A673 (cell line): ENCODE measurements at regions not wholly inside any gene's neighbourhood (a gene's known extent, or its start where the extent isn't known, plus 50 kb on each side); places are given as distances from the start of the nearest gene placed in this dataset.

ENCODE experiments used
- EZH2 ChIP-seq: fragments of 200-600 bp; sonication (generic); IDR thresholded peaks from 2 replicates; pipeline ENCODE4 v1.6.1; 2017; ENCODE audit warnings: borderline replicate concordance, low read depth, mild to moderate bottlenecking, mixed read lengths, antibody characterized with exemption, low read length; ENCODE audit not compliant: poor library complexity, severe bottlenecking
- TF ChIP-seq, protein P1 (sequence below): fragments of 300-800, 200-600 bp; sonication (generic); conservative IDR thresholded peaks from 2 replicates; pipeline ENCODE4 v1.5.1; 2017; ENCODE audit warnings: low read depth, mild to moderate bottlenecking, antibody characterized with exemption, low read length, moderate library complexity, mixed read lengths

DNA sequence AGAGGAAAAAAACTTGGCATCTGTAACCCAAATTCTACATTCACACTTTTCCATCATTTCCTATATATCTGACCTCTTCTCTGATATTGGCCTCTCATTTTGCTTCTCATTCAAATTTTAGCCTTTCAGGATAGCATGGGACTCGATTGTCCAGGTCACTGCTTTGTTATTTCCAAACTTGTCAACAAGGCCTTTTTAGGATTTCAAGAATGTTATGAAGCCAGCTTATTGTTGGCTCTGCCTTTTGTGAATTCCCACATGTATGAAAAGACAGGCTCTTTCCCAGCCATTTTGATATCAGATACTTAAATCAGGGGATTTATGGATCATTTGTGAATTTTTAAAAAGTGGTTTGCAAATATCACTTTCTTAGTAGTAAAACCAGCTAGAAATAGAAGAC, 663.5 kb downstream of the NCAM2 start:
- TF ChIP-seq, protein P1, sequence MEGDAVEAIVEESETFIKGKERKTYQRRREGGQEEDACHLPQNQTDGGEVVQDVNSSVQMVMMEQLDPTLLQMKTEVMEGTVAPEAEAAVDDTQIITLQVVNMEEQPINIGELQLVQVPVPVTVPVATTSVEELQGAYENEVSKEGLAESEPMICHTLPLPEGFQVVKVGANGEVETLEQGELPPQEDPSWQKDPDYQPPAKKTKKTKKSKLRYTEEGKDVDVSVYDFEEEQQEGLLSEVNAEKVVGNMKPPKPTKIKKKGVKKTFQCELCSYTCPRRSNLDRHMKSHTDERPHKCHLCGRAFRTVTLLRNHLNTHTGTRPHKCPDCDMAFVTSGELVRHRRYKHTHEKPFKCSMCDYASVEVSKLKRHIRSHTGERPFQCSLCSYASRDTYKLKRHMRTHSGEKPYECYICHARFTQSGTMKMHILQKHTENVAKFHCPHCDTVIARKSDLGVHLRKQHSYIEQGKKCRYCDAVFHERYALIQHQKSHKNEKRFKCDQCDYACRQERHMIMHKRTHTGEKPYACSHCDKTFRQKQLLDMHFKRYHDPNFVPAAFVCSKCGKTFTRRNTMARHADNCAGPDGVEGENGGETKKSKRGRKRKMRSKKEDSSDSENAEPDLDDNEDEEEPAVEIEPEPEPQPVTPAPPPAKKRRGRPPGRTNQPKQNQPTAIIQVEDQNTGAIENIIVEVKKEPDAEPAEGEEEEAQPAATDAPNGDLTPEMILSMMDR: no peak
- TF ChIP-seq EZH2: no peak
